ENCODE measurements at regions not wholly inside any gene's neighbourhood (a gene's known extent, or its start where the extent isn't known, plus 50 kb on each side); places are given as distances from the start of the nearest gene placed in this dataset.

- TF ChIP-seq, protein P1, sequence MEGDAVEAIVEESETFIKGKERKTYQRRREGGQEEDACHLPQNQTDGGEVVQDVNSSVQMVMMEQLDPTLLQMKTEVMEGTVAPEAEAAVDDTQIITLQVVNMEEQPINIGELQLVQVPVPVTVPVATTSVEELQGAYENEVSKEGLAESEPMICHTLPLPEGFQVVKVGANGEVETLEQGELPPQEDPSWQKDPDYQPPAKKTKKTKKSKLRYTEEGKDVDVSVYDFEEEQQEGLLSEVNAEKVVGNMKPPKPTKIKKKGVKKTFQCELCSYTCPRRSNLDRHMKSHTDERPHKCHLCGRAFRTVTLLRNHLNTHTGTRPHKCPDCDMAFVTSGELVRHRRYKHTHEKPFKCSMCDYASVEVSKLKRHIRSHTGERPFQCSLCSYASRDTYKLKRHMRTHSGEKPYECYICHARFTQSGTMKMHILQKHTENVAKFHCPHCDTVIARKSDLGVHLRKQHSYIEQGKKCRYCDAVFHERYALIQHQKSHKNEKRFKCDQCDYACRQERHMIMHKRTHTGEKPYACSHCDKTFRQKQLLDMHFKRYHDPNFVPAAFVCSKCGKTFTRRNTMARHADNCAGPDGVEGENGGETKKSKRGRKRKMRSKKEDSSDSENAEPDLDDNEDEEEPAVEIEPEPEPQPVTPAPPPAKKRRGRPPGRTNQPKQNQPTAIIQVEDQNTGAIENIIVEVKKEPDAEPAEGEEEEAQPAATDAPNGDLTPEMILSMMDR (IDR thresholded peaks at IDR 0.05) = no peak
- TF ChIP-seq POLR2AphosphoS5 (IDR thresholded peaks at IDR 0.05; ENCODE audit: insufficient read depth in 1 of 2, low read depth in 1 of 2) (no peak), POLR2A (IDR thresholded peaks at IDR 0.05) (no peak)
Measured at GRCh38 chr21:31599563-31599962, 59.9 kb upstream of the SOD1 start.
